ENCODE measurements at regions not wholly inside any gene's neighbourhood (a gene's known extent, or its start where the extent isn't known, plus 50 kb on each side); places are given as distances from the start of the nearest gene placed in this dataset.

DNA sequence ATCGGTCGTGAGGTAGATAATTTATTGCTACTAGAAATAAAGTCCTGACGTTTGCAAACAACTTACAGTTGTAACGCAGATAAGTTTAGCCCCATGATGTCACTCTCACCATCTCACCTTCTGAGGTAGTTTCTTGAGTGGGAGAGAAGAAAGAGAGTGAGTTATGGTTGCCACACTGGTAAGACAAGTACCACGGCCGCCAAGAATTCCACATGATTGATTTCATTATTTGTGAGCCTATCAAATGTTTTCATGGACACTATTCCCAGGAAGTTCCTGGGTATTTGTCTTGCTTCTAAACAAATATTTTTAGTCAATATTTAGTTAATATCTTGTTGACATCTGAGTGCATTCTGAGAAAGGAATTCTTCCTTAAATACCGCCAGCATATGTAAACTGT lies 339.4 kb upstream of the KIAA1217 start:
- Histone ChIP-seq H4K20me1 (ENCODE audit: insufficient read depth, low read length) (no peaks in the 10 kb centered on the region), H3K36me3 (ENCODE audit: insufficient read depth, low read length) (no peaks in the 10 kb centered on the region), H3K9me3 (ENCODE audit: insufficient read depth, low read length, severe bottlenecking) (no peaks in the 10 kb centered on the region), H3K27ac (ENCODE audit: low read length) (no peak overlapping the region), H3K9ac (ENCODE audit: low read depth, low read length) (no peak overlapping the region), H3K79me2 (ENCODE audit: insufficient read depth, low read length) (no peaks in the 10 kb centered on the region), H3K4me2 (ENCODE audit: insufficient read depth, low read length) (no peak overlapping the region), H3K27me3 (ENCODE audit: insufficient read depth, low read length, poor library complexity) (peaks cover 6% of the 10 kb centered on the region), H3K4me1 (ENCODE audit: insufficient read depth, low read length) (no peaks in the 10 kb centered on the region), H3K4me3 (ENCODE audit: low read depth in 1 of 2, low read length in 2 of 2) (no peak overlapping the region), H2AFZ (ENCODE audit: low read depth, low read length) (no peak overlapping the region)
- ATAC-seq (ENCODE audit: insufficient read depth, low read depth) (no peak), DNase-seq (no peak)
- TF ChIP-seq EZH2 (IDR thresholded peaks at IDR 0.05; ENCODE audit: borderline replicate concordance, low read depth, low read length, severe bottlenecking) = no peak
- TF ChIP-seq, protein P1, sequence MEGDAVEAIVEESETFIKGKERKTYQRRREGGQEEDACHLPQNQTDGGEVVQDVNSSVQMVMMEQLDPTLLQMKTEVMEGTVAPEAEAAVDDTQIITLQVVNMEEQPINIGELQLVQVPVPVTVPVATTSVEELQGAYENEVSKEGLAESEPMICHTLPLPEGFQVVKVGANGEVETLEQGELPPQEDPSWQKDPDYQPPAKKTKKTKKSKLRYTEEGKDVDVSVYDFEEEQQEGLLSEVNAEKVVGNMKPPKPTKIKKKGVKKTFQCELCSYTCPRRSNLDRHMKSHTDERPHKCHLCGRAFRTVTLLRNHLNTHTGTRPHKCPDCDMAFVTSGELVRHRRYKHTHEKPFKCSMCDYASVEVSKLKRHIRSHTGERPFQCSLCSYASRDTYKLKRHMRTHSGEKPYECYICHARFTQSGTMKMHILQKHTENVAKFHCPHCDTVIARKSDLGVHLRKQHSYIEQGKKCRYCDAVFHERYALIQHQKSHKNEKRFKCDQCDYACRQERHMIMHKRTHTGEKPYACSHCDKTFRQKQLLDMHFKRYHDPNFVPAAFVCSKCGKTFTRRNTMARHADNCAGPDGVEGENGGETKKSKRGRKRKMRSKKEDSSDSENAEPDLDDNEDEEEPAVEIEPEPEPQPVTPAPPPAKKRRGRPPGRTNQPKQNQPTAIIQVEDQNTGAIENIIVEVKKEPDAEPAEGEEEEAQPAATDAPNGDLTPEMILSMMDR (IDR thresholded peaks at IDR 0.05; ENCODE audit: borderline replicate concordance, extremely low read depth, low read length, poor library complexity, severe bottlenecking) = no peak

DNA sequence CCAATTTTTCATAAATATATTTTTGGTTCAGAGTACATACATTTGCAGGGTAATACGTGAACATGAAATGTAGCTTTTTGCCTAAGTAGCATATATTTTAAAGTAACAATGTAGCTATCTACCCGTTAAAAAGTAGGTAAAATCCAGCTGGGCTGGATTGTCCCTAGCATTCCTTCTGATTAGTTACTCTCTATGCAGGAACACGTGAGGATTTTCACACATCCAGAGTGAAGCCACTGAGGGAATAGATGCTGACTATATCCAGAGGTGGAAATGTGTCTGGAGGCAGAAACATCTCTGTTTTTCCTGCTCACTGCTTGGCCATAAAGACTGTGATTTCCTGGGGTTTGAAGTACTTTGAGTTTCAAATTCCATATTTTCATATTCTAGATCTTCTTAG lies 338.9 kb upstream of the KIAA1217 start:
- Histone ChIP-seq H3K9me3 (ENCODE audit: insufficient read depth, low read length, severe bottlenecking) (no peaks in the 10 kb centered on the region), H3K36me3 (ENCODE audit: insufficient read depth, low read length) (no peaks in the 10 kb centered on the region), H3K4me1 (ENCODE audit: insufficient read depth, low read length) (no peaks in the 10 kb centered on the region), H3K4me3 (ENCODE audit: low read depth in 1 of 2, low read length in 2 of 2) (no peak overlapping the region), H3K27me3 (ENCODE audit: insufficient read depth, low read length, poor library complexity) (peaks cover 6% of the 10 kb centered on the region), H3K4me2 (ENCODE audit: insufficient read depth, low read length) (no peak overlapping the region), H2AFZ (ENCODE audit: low read depth, low read length) (no peak overlapping the region), H3K9ac (ENCODE audit: low read depth, low read length) (no peak overlapping the region), H4K20me1 (ENCODE audit: insufficient read depth, low read length) (no peaks in the 10 kb centered on the region), H3K27ac (ENCODE audit: low read length) (no peak overlapping the region), H3K79me2 (ENCODE audit: insufficient read depth, low read length) (no peaks in the 10 kb centered on the region)
- TF ChIP-seq EZH2 (IDR thresholded peaks at IDR 0.05; ENCODE audit: borderline replicate concordance, low read depth, low read length, severe bottlenecking) = no peak
- TF ChIP-seq, protein P1 (IDR thresholded peaks at IDR 0.05; ENCODE audit: borderline replicate concordance, extremely low read depth, low read length, poor library complexity, severe bottlenecking) = no peak
- no peak for DNase-seq
- no peak for ATAC-seq (ENCODE audit: insufficient read depth, low read depth)

DNA sequence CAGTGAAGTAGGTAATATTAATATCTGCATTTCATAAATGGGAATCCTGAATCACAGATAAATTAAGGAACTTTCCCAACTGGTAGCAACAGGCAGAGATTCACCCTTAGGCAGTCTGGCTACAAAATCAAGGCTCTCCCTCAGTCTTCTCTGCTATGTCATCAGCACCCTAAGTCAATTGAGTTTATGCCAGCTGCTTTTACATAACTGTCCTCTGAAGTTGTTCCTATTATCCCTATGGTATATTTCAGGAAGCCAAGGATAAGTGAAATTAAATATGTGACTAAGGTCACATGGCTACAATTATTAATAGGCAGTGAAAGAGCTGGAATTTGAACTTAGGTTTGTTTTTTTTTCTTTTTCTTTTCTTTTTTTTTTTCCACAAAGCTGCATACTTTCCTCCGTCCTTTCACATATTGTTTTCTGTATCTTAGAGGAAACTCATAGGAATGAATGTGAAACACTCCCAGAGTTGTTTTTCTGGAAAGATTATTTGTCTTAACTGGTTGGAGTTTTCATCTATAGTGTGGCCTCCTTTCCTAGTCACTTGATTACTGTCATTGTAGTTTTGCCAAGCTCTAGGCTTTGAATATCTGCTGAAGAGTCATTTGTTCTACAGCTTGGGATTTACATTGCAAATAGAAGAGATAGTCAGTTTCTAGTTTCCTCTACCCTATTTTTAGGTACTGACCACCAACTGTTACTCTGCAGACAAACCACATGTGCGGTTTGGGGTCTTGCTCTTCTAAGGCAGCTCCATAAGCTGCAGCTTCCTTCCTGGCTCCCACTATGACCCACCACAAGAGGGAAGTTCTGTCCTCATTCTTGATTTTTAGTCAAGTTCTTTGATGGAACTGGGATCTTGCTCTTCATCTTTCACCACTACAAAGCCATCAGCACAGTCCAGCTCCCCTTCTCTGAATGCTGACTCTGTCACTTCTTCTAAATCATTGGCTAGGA lies 338.0 kb upstream of the KIAA1217 start:
- TF ChIP-seq, protein P1 (IDR thresholded peaks at IDR 0.05; ENCODE audit: borderline replicate concordance, extremely low read depth, low read length, poor library complexity, severe bottlenecking) = no peak
- no peak for TF ChIP-seq EZH2 (IDR thresholded peaks at IDR 0.05; ENCODE audit: borderline replicate concordance, low read depth, low read length, severe bottlenecking)
- no peaks in the 10 kb centered on the region for H4K20me1 ChIP-seq (ENCODE audit: insufficient read depth, low read length)
- no peak overlapping the region for H3K9ac ChIP-seq (ENCODE audit: low read depth, low read length)
- no peak for ATAC-seq (ENCODE audit: insufficient read depth, low read depth)
- H2AFZ ChIP-seq (ENCODE audit: low read depth, low read length) = no peak overlapping the region
- no peak overlapping the region for H3K4me2 ChIP-seq (ENCODE audit: insufficient read depth, low read length)
- H3K36me3 ChIP-seq (ENCODE audit: insufficient read depth, low read length) = no peaks in the 10 kb centered on the region
- H3K4me3 ChIP-seq (ENCODE audit: low read depth in 1 of 2, low read length in 2 of 2) = no peak overlapping the region
- no peaks in the 10 kb centered on the region for H3K4me1 ChIP-seq (ENCODE audit: insufficient read depth, low read length)
- no peaks in the 10 kb centered on the region for H3K9me3 ChIP-seq (ENCODE audit: insufficient read depth, low read length, severe bottlenecking)
- peaks cover 6% of the 10 kb centered on the region for H3K27me3 ChIP-seq (ENCODE audit: insufficient read depth, low read length, poor library complexity)
- H3K27ac ChIP-seq (ENCODE audit: low read length) = no peak overlapping the region
- DNase-seq = no peak
- H3K79me2 ChIP-seq (ENCODE audit: insufficient read depth, low read length) = no peaks in the 10 kb centered on the region

Data from DND-41 (cell line).